ENCODE measurements at regions not wholly inside any gene's neighbourhood (a gene's known extent, or its start where the extent isn't known, plus 50 kb on each side); places are given as distances from the start of the nearest gene placed in this dataset.

DNA sequence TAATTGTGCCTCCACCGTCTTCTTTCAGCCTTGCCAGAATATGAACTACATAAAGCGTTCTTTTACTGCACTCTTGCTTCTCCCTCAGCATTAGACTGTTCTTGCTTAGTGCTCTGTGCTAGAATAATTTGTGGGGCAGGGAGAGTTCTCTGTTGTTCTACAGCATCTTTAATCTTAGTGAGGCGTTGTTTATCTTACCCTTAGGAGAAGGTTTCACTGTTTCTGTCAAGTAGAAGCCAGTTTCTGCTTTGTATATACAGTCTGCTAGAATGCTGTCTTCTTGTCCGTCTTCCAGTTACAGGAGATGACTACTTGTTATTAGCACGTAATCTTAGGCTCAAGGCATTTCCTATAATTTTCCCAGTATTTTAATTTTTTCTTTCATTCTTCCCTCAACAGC lies 458.0 kb downstream of the FLRT2 start:
- CTCF ChIA-PET: no interaction called here
- Histone ChIP-seq H3K27ac (ENCODE audit: low read length) (no peak overlapping the region), H3K27me3 (ENCODE audit: control insufficient read depth, insufficient read depth, low read length) (no peaks in the 10 kb centered on the region), H3K4me3 (ENCODE audit: low read depth in 2 of 2, low read length in 2 of 2) (no peak overlapping the region), H3K36me3 (ENCODE audit: control insufficient read depth, insufficient read depth, low read length) (no peaks in the 10 kb centered on the region), H3K4me1 (ENCODE audit: control insufficient read depth, insufficient read depth, low read length) (no peaks in the 10 kb centered on the region), H3K9me3 (ENCODE audit: control insufficient read depth, insufficient read depth, low read depth, low read length) (no peaks in the 10 kb centered on the region)
- in situ Hi-C loops (cut with HindIII; ENCODE audit: low pct_unique_long_range_greater_than_20kb, low sequenced_read_pairs) (no loop called here), intact Hi-C loops (cut with micrococcal nuclease; ENCODE audit: unreplicated experiment) (no loop called here)
- POLR2A ChIA-PET: no interaction called here
- BruUV-seq (replicated peaks): no TSS peak
- DNase-seq (ENCODE audit: low read depth, low spot score): no peak
- no peak for ATAC-seq
- TF ChIP-seq, protein P1, sequence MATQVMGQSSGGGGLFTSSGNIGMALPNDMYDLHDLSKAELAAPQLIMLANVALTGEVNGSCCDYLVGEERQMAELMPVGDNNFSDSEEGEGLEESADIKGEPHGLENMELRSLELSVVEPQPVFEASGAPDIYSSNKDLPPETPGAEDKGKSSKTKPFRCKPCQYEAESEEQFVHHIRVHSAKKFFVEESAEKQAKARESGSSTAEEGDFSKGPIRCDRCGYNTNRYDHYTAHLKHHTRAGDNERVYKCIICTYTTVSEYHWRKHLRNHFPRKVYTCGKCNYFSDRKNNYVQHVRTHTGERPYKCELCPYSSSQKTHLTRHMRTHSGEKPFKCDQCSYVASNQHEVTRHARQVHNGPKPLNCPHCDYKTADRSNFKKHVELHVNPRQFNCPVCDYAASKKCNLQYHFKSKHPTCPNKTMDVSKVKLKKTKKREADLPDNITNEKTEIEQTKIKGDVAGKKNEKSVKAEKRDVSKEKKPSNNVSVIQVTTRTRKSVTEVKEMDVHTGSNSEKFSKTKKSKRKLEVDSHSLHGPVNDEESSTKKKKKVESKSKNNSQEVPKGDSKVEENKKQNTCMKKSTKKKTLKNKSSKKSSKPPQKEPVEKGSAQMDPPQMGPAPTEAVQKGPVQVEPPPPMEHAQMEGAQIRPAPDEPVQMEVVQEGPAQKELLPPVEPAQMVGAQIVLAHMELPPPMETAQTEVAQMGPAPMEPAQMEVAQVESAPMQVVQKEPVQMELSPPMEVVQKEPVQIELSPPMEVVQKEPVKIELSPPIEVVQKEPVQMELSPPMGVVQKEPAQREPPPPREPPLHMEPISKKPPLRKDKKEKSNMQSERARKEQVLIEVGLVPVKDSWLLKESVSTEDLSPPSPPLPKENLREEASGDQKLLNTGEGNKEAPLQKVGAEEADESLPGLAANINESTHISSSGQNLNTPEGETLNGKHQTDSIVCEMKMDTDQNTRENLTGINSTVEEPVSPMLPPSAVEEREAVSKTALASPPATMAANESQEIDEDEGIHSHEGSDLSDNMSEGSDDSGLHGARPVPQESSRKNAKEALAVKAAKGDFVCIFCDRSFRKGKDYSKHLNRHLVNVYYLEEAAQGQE (IDR thresholded peaks at IDR 0.05; ENCODE audit: insufficient read depth in 1 of 2, low read depth in 2 of 2, low read length in 1 of 2): no peak
- no peak for TF ChIP-seq TCF7L2 (IDR thresholded peaks at IDR 0.05; ENCODE audit: low read depth, low read length)
- TF ChIP-seq, protein P2, sequence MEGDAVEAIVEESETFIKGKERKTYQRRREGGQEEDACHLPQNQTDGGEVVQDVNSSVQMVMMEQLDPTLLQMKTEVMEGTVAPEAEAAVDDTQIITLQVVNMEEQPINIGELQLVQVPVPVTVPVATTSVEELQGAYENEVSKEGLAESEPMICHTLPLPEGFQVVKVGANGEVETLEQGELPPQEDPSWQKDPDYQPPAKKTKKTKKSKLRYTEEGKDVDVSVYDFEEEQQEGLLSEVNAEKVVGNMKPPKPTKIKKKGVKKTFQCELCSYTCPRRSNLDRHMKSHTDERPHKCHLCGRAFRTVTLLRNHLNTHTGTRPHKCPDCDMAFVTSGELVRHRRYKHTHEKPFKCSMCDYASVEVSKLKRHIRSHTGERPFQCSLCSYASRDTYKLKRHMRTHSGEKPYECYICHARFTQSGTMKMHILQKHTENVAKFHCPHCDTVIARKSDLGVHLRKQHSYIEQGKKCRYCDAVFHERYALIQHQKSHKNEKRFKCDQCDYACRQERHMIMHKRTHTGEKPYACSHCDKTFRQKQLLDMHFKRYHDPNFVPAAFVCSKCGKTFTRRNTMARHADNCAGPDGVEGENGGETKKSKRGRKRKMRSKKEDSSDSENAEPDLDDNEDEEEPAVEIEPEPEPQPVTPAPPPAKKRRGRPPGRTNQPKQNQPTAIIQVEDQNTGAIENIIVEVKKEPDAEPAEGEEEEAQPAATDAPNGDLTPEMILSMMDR (IDR thresholded peaks at IDR 0.05): no peak
- no peak for TF ChIP-seq POLR2AphosphoS5 (IDR thresholded peaks at IDR 0.05; ENCODE audit: low read depth, low read length)
- TF ChIP-seq SIN3A (IDR thresholded peaks at IDR 0.05; ENCODE audit: borderline replicate concordance, insufficient read depth, low read depth, low read length): no peak

DNA sequence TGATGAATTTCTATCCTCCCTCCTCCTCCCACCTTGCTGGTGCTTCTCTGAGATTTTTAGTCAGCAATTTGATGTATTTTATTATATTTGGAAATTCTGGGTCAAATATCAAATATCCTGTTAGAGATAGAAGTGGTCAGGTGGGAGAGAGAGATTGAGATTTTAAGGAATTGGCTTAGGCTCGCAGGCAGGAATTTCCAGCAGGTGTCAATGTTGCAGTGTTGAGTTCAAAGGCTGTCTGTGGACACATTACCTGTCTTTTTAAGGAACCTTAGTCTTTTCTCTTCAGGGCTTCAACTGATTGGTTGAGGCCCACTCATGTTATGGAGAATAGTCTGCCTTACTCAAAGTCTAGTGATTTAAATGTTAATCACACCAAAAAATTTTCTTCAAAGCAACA lies 457.3 kb downstream of the FLRT2 start:
- intact Hi-C loops (cut with micrococcal nuclease; ENCODE audit: unreplicated experiment): no loop called here
- TF ChIP-seq, protein P2 (IDR thresholded peaks at IDR 0.05): no peak
- TF ChIP-seq TCF7L2 (IDR thresholded peaks at IDR 0.05; ENCODE audit: low read depth, low read length) (no peak), POLR2AphosphoS5 (IDR thresholded peaks at IDR 0.05; ENCODE audit: low read depth, low read length) (no peak), SIN3A (IDR thresholded peaks at IDR 0.05; ENCODE audit: borderline replicate concordance, insufficient read depth, low read depth, low read length) (no peak)
- TF ChIP-seq, protein P1 (IDR thresholded peaks at IDR 0.05; ENCODE audit: insufficient read depth in 1 of 2, low read depth in 2 of 2, low read length in 1 of 2): no peak
- DNase-seq (ENCODE audit: low read depth, low spot score) (no peak), ATAC-seq (no peak)
- no TSS peak for BruUV-seq (replicated peaks)
- in situ Hi-C loops (cut with HindIII; ENCODE audit: low pct_unique_long_range_greater_than_20kb, low sequenced_read_pairs): no loop called here
- CTCF ChIA-PET: no interaction called here
- no peaks in the 10 kb centered on the region for H3K4me1 ChIP-seq (ENCODE audit: control insufficient read depth, insufficient read depth, low read length)
- no peaks in the 10 kb centered on the region for H3K9me3 ChIP-seq (ENCODE audit: control insufficient read depth, insufficient read depth, low read depth, low read length)
- POLR2A ChIA-PET: no interaction called here
- no peak overlapping the region for H3K27ac ChIP-seq (ENCODE audit: low read length)
- no peaks in the 10 kb centered on the region for H3K27me3 ChIP-seq (ENCODE audit: control insufficient read depth, insufficient read depth, low read length)
- no peak overlapping the region for H3K4me3 ChIP-seq (ENCODE audit: low read depth in 2 of 2, low read length in 2 of 2)
- no peaks in the 10 kb centered on the region for H3K36me3 ChIP-seq (ENCODE audit: control insufficient read depth, insufficient read depth, low read length)

Data from Panc1 (cell line).